ENCODE measurements at regions not wholly inside any gene's neighbourhood (a gene's known extent, or its start where the extent isn't known, plus 50 kb on each side); places are given as distances from the start of the nearest gene placed in this dataset.
A peak's percentile ranks its signal among the peaks of the same experiment; 100 is the strongest.

GRCh38 chr2:188766471-188766856 is 207.7 kb upstream of the COL3A1 start:
- no peak overlapping the region for H3K27ac ChIP-seq (ENCODE audit: low read depth in 1 of 3, low read length in 2 of 3)
- FAIRE-seq (no peak), DNase-seq (no peak)
- 90 to 92% (median 91%) methylated on average over 3 of the region's 3 CpGs for WGBS, 3 donors
- no peak overlapping the region for H3K4me3 ChIP-seq (ENCODE audit: low read depth in 1 of 3, low read length in 3 of 3)
- H3K36me3 ChIP-seq (ENCODE audit: control insufficient read depth in 3 of 3, insufficient read depth in 2 of 3, low read depth in 1 of 3, low read length in 3 of 3): no peaks in the 10 kb centered on the region
- H3K4me1 ChIP-seq (ENCODE audit: control insufficient read depth in 3 of 3, insufficient read depth in 2 of 3, low read depth in 1 of 3, low read length in 2 of 3): no peaks in the 10 kb centered on the region
- no peaks in the 10 kb centered on the region for H3K9me3 ChIP-seq (ENCODE audit: control insufficient read depth in 2 of 2, insufficient read depth in 1 of 2, low read depth in 1 of 2, low read length in 1 of 2)
- H3K27me3 ChIP-seq (ENCODE audit: control insufficient read depth in 3 of 3, insufficient read depth in 3 of 3, low read length in 3 of 3): no peaks in the 10 kb centered on the region

DNA sequence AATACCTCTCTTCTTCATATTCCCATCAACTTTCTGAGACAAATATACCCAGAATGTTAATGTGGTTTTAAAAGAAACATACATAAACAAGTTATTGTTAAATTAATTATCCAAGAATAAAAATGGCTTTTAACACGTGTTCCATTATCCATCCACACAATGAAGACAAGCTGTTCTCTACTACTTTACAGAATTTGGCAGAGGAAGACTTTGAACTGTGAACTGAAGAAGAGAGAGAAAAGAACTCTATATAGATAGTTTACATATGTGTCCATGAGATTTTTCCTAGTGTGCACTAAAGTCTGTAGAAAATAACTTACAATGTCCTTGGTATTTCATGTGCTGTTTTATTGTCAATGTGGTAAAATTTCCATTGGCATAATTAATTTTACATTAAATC is 207.0 kb upstream of the COL3A1 start:
- no peaks in the 10 kb centered on the region for H3K36me3 ChIP-seq (ENCODE audit: control insufficient read depth in 3 of 3, insufficient read depth in 2 of 3, low read depth in 1 of 3, low read length in 3 of 3)
- H3K27ac ChIP-seq (ENCODE audit: low read depth in 1 of 3, low read length in 2 of 3): no peak overlapping the region
- no peaks in the 10 kb centered on the region for H3K4me1 ChIP-seq (ENCODE audit: control insufficient read depth in 3 of 3, insufficient read depth in 2 of 3, low read depth in 1 of 3, low read length in 2 of 3)
- WGBS, 3 donors: 42 to 60% (median 58%) methylated on average over 1 of the region's 1 CpG
- FAIRE-seq (no peak), DNase-seq (no peak)
- no peaks in the 10 kb centered on the region for H3K27me3 ChIP-seq (ENCODE audit: control insufficient read depth in 3 of 3, insufficient read depth in 3 of 3, low read length in 3 of 3)
- H3K4me3 ChIP-seq (ENCODE audit: low read depth in 1 of 3, low read length in 3 of 3): no peak overlapping the region
- no peaks in the 10 kb centered on the region for H3K9me3 ChIP-seq (ENCODE audit: control insufficient read depth in 2 of 2, insufficient read depth in 1 of 2, low read depth in 1 of 2, low read length in 1 of 2)

DNA sequence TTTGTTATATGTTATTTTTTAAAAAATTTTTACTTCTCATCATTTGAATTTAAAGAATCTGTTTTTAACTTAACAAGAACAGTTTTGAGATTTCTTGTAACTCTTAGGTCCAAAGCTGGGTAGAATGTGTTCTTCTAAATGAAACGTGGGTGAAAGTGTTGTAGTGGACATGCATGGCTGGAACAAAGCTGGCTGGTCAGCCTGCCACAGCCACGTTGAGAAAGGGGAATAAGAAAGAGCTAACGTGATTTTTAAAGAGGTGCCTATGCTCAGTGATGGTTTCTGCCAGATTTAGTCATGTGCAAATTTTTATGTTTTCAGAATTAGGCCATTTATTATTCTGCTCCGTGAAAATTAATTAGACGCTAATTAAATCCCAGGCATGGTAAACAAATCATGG is 203.9 kb upstream of the COL3A1 start:
- Histone ChIP-seq H3K9me3 (ENCODE audit: control insufficient read depth in 2 of 2, insufficient read depth in 1 of 2, low read depth in 1 of 2, low read length in 1 of 2) (no peaks in the 10 kb centered on the region), H3K4me1 (ENCODE audit: control insufficient read depth in 3 of 3, insufficient read depth in 2 of 3, low read depth in 1 of 3, low read length in 2 of 3) (no peaks in the 10 kb centered on the region), H3K4me3 (ENCODE audit: low read depth in 1 of 3, low read length in 3 of 3) (no peak overlapping the region), H3K36me3 (ENCODE audit: control insufficient read depth in 3 of 3, insufficient read depth in 2 of 3, low read depth in 1 of 3, low read length in 3 of 3) (no peaks in the 10 kb centered on the region), H3K27ac (ENCODE audit: low read depth in 1 of 3, low read length in 2 of 3) (no peak overlapping the region), H3K27me3 (ENCODE audit: control insufficient read depth in 3 of 3, insufficient read depth in 3 of 3, low read length in 3 of 3) (no peaks in the 10 kb centered on the region)
- FAIRE-seq: no peak
- no peak for DNase-seq
- 56 to 78% (median 59%) methylated on average over 5 of the region's 5 CpGs for WGBS, 3 donors

DNA sequence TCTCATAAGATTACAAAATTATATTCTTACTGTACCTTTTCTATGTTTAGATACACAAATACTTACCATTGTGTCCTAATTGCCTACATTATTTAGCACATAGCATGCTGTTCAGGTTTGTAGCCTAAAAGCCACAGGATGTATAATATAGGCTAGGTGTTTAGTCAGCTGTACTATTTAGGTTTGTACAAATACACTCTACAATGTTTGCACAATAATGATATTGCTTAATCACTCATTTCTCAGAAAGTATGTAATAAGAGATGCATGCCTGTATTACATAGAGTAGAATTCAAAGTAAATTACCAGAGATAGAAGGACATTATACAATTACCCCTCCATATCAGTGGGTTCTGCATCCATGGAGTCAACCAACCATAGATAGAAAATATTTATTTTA is 201.1 kb upstream of the COL3A1 start:
- Histone ChIP-seq H3K9me3 (ENCODE audit: control insufficient read depth in 2 of 2, insufficient read depth in 1 of 2, low read depth in 1 of 2, low read length in 1 of 2) (no peaks in the 10 kb centered on the region), H3K36me3 (ENCODE audit: control insufficient read depth in 3 of 3, insufficient read depth in 2 of 3, low read depth in 1 of 3, low read length in 3 of 3) (no peaks in the 10 kb centered on the region), H3K27ac (ENCODE audit: low read depth in 1 of 3, low read length in 2 of 3) (no peak overlapping the region), H3K4me3 (ENCODE audit: low read depth in 1 of 3, low read length in 3 of 3) (no peak overlapping the region), H3K4me1 (ENCODE audit: control insufficient read depth in 3 of 3, insufficient read depth in 2 of 3, low read depth in 1 of 3, low read length in 2 of 3) (no peaks in the 10 kb centered on the region), H3K27me3 (ENCODE audit: control insufficient read depth in 3 of 3, insufficient read depth in 3 of 3, low read length in 3 of 3) (no peaks in the 10 kb centered on the region)
- FAIRE-seq (no peak), DNase-seq (no peak)

- Histone ChIP-seq H3K27me3 (ENCODE audit: control insufficient read depth in 3 of 3, insufficient read depth in 3 of 3, low read length in 3 of 3) (no peaks in the 10 kb centered on the region), H3K4me1 (ENCODE audit: control insufficient read depth in 3 of 3, insufficient read depth in 2 of 3, low read depth in 1 of 3, low read length in 2 of 3) (no peaks in the 10 kb centered on the region), H3K4me3 (ENCODE audit: low read depth in 1 of 3, low read length in 3 of 3) (no peak overlapping the region), H3K9me3 (ENCODE audit: control insufficient read depth in 2 of 2, insufficient read depth in 1 of 2, low read depth in 1 of 2, low read length in 1 of 2) (no peaks in the 10 kb centered on the region), H3K36me3 (ENCODE audit: control insufficient read depth in 3 of 3, insufficient read depth in 2 of 3, low read depth in 1 of 3, low read length in 3 of 3) (no peaks in the 10 kb centered on the region), H3K27ac (ENCODE audit: low read depth in 1 of 3, low read length in 2 of 3) (no peak overlapping the region)
- 80 to 94% (median 84%) methylated on average over 1 of the region's 1 CpG for WGBS, 3 donors
- DNase-seq: no peak
- FAIRE-seq: no peak
Measured at GRCh38 chr2:188776634-188777033, 197.5 kb upstream of the COL3A1 start.

- Histone ChIP-seq H3K27ac (ENCODE audit: low read depth in 1 of 3, low read length in 2 of 3) (no peak overlapping the region), H3K27me3 (ENCODE audit: control insufficient read depth in 3 of 3, insufficient read depth in 3 of 3, low read length in 3 of 3) (no peaks in the 10 kb centered on the region), H3K36me3 (ENCODE audit: control insufficient read depth in 3 of 3, insufficient read depth in 2 of 3, low read depth in 1 of 3, low read length in 3 of 3) (no peaks in the 10 kb centered on the region), H3K4me3 (ENCODE audit: low read depth in 1 of 3, low read length in 3 of 3) (no peak overlapping the region), H3K4me1 (ENCODE audit: control insufficient read depth in 3 of 3, insufficient read depth in 2 of 3, low read depth in 1 of 3, low read length in 2 of 3) (no peaks in the 10 kb centered on the region), H3K9me3 (ENCODE audit: control insufficient read depth in 2 of 2, insufficient read depth in 1 of 2, low read depth in 1 of 2, low read length in 1 of 2) (no peaks in the 10 kb centered on the region)
- DNase-seq: no peak
- FAIRE-seq: no peak
- 56 to 82% (median 79%) methylated on average over 1 of the region's 1 CpG for WGBS, 3 donors
Measured at GRCh38 chr2:188784269-188784762, 189.9 kb upstream of the COL3A1 start.

DNA sequence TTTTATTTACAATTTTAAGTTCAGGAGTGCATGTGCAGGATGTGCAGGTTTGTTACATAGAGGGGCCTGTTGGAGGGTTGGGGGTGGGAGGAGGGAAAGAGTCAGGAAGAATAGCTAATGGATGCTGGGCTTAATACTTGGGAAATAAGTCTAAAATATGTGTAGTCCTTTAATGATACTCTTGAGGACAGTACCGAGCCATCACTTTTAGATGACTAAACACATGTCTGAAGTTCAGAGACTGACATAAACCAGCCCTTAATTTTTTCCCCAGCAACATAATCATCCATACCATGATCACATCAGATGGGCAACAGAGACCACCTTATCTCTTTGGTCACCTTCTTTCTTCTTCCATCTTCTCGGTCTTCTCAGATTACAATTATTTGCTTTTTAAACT is 189.1 kb upstream of the COL3A1 start:
- no peak overlapping the region for H3K4me3 ChIP-seq (ENCODE audit: low read depth in 1 of 3, low read length in 3 of 3)
- H3K27me3 ChIP-seq (ENCODE audit: control insufficient read depth in 3 of 3, insufficient read depth in 3 of 3, low read length in 3 of 3): no peaks in the 10 kb centered on the region
- WGBS, 3 donors: 81 to 90% (median 86%) methylated on average over 2 of the region's 2 CpGs
- no peak for FAIRE-seq
- no peak overlapping the region for H3K27ac ChIP-seq (ENCODE audit: low read depth in 1 of 3, low read length in 2 of 3)
- no peaks in the 10 kb centered on the region for H3K4me1 ChIP-seq (ENCODE audit: control insufficient read depth in 3 of 3, insufficient read depth in 2 of 3, low read depth in 1 of 3, low read length in 2 of 3)
- H3K36me3 ChIP-seq (ENCODE audit: control insufficient read depth in 3 of 3, insufficient read depth in 2 of 3, low read depth in 1 of 3, low read length in 3 of 3): no peaks in the 10 kb centered on the region
- H3K9me3 ChIP-seq (ENCODE audit: control insufficient read depth in 2 of 2, insufficient read depth in 1 of 2, low read depth in 1 of 2, low read length in 1 of 2): no peaks in the 10 kb centered on the region
- DNase-seq: no peak

DNA sequence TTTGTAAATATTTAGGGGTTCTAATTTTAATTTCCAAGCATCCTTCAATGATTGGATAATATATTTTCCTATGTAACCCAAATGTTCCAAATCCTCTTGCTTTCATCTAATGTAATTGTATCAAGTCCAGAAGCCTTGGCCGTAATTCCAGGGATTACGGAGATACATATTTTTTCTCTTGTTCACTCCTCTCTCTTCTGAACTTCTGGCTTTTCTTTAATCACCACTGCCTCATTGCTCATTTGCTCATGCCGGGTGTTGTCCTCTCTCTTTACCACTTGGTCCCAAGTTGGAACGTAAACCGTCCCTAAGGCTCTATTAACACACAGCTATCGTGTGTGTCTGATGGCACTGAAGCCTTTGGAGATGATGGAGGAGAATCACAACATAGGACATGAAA is 188.7 kb upstream of the COL3A1 start:
- Histone ChIP-seq H3K27me3 (ENCODE audit: control insufficient read depth in 3 of 3, insufficient read depth in 3 of 3, low read length in 3 of 3) (no peaks in the 10 kb centered on the region), H3K4me1 (ENCODE audit: control insufficient read depth in 3 of 3, insufficient read depth in 2 of 3, low read depth in 1 of 3, low read length in 2 of 3) (no peaks in the 10 kb centered on the region), H3K36me3 (ENCODE audit: control insufficient read depth in 3 of 3, insufficient read depth in 2 of 3, low read depth in 1 of 3, low read length in 3 of 3) (no peaks in the 10 kb centered on the region), H3K9me3 (ENCODE audit: control insufficient read depth in 2 of 2, insufficient read depth in 1 of 2, low read depth in 1 of 2, low read length in 1 of 2) (no peaks in the 10 kb centered on the region), H3K4me3 (ENCODE audit: low read depth in 1 of 3, low read length in 3 of 3) (no peak overlapping the region), H3K27ac (ENCODE audit: low read depth in 1 of 3, low read length in 2 of 3) (peak overlapping the region in 2 of 3 donors; percentile 51 to 73)
- 80 to 90% (median 84%) methylated on average over 6 of the region's 6 CpGs for WGBS, 3 donors
- FAIRE-seq: no peak
- no peak for DNase-seq

DNA sequence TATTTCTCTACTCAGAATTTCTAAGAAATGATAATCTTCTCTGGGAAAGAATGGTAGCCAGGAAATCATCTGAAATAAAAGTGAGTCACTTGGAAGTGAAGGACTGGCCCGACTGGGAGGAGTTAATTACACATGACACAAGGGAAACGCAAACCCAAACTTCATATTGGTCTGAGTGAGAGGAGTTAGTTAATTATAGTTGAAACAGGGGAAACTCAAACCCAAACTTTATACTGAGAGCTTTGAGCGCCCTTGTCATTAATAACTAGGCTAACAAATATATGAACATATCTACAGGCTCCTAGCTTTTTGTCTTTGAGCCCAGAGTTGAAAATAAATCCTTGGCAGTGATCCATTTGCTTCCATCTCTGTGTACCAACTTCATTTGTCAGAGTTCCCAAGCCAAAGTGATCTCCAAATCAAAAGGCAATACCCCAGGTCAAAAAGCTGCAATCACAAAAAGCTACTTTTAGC is 187.8 kb upstream of the COL3A1 start:
- DNase-seq: no peak

More for the DNA sequence above, 187.8 kb upstream of the COL3A1 start:
- Histone ChIP-seq H3K27me3 (ENCODE audit: control insufficient read depth in 3 of 3, insufficient read depth in 3 of 3, low read length in 3 of 3) (no peaks in the 10 kb centered on the region), H3K36me3 (ENCODE audit: control insufficient read depth in 3 of 3, insufficient read depth in 2 of 3, low read depth in 1 of 3, low read length in 3 of 3) (no peaks in the 10 kb centered on the region), H3K9me3 (ENCODE audit: control insufficient read depth in 2 of 2, insufficient read depth in 1 of 2, low read depth in 1 of 2, low read length in 1 of 2) (no peaks in the 10 kb centered on the region), H3K4me3 (ENCODE audit: low read depth in 1 of 3, low read length in 3 of 3) (no peak overlapping the region), H3K27ac (ENCODE audit: low read depth in 1 of 3, low read length in 2 of 3) (peak overlapping the region in 2 of 3 donors; percentile 73 to 78), H3K4me1 (ENCODE audit: control insufficient read depth in 3 of 3, insufficient read depth in 2 of 3, low read depth in 1 of 3, low read length in 2 of 3) (no peaks in the 10 kb centered on the region)
- 47 to 62% (median 53%) methylated on average over 3 of the region's 3 CpGs for WGBS, 3 donors
- FAIRE-seq: no peak

Measured in small intestine (tissue), 7 donors.